SH-SY5Y (cell line): ENCODE measurements at regions not wholly inside any gene's neighbourhood (a gene's known extent, or its start where the extent isn't known, plus 50 kb on each side); places are given as distances from the start of the nearest gene placed in this dataset.

Experiments used
- GATA2 ChIP-seq: IDR thresholded peaks from 2 replicates; pipeline ENCODE4 v1.6.1; 2011; ENCODE audit warnings: mild to moderate bottlenecking, low read depth, low read length
- GATA3 ChIP-seq: IDR thresholded peaks from 2 replicates; pipeline ENCODE4 v1.6.1; 2011; ENCODE audit warnings: low read depth, mild to moderate bottlenecking, low read length, moderate library complexity

DNA sequence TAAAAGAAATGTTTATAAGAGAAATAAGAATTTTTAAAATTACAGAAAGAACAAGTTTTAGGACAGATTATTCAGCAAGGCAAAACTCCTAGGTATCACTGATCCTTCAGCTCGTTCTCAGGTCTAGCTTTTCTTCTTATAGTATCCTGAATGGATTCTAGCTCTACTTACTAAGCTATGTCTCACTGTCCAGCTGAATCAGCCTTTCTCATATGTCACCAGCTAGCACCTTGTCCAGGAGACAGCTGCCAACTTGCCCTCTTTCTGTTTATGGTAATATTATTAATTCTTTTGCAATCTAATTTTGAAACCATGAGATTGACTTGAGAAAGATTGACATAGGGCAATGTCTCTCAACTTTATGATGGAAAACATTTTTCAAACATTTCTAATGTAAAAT lies 159.9 kb downstream of the LYPLAL1 start:
- TF ChIP-seq GATA2 (no peak), GATA3 (no peak)
